HG02759 (cell line): ENCODE measurements at regions not wholly inside any gene's neighbourhood (a gene's known extent, or its start where the extent isn't known, plus 50 kb on each side); places are given as distances from the start of the nearest gene placed in this dataset.
"Not testable (repeated sequence)": the region's sequence is repeated elsewhere in the genome, so short reads cannot be mapped to it uniquely, and the experiment has no call there.

Experiments used
- ATAC-seq: cut with Tn5 transposase; IDR thresholded peaks from one replicate; pipeline ENCODE4 v1.9.1; 2021; ENCODE audit warnings: mild to moderate bottlenecking, moderate library complexity; ENCODE audit not compliant: unreplicated experiment

GRCh38 chr1:145482214-145482860 lies 56.9 kb upstream of the NBPF20 start:
- not testable (repeated sequence) for ATAC-seq

- ATAC-seq: not testable (repeated sequence)
These were observed 50.6 kb upstream of the NBPF20 start for GRCh38 chr1:145475962-145476361.

- ATAC-seq: peak; percentile 30
These were observed 50.0 kb upstream of the NBPF20 start for GRCh38 chr1:145475369-145475915.
